Parathyroid adenoma (tissue), 2 donors: ENCODE measurements at regions not wholly inside any gene's neighbourhood (a gene's known extent, or its start where the extent isn't known, plus 50 kb on each side); places are given as distances from the start of the nearest gene placed in this dataset.

Experiments
- H2AFZ ChIP-seq: fragments of 300-600 bp; sonication (generic); one replicate; pipeline ENCODE4 v1.7.0; 2017; ENCODE audit warnings: antibody characterized with exemption, mild to moderate bottlenecking
- H3K27ac ChIP-seq: fragments of 300-600 bp; sonication (generic); one replicate; pipeline ENCODE4 v1.7.0; 2017
- H3K27me3 ChIP-seq: fragments of 300-600 bp; sonication (generic); one replicate; pipeline ENCODE4 v1.7.0; 2017; ENCODE audit warnings: low read length; ENCODE audit not compliant: control insufficient read depth, insufficient read depth
- H3K36me3 ChIP-seq: fragments of 300-600 bp; sonication (generic); one replicate; pipeline ENCODE4 v1.7.0; 2017; ENCODE audit warnings: low read length; ENCODE audit not compliant: control insufficient read depth, insufficient read depth
- H3K4me1 ChIP-seq: fragments of 300-600 bp; sonication (generic); one replicate; pipeline ENCODE4 v1.7.0; 2017; ENCODE audit warnings: control low read depth
- H3K4me2 ChIP-seq: fragments of 300-600 bp; sonication (generic); one replicate; pipeline ENCODE4 v1.7.0; 2017; ENCODE audit warnings: low read length
- H3K4me3 ChIP-seq: fragments of 300-600 bp; sonication (generic); one replicate; pipeline ENCODE4 v1.7.0; 2017; ENCODE audit warnings: low read depth, low read length
- H3K79me2 ChIP-seq: fragments of 300-600 bp; sonication (generic); one replicate; pipeline ENCODE4 v1.7.0; 2017; ENCODE audit warnings: control low read depth
- H3K9ac ChIP-seq: fragments of 300-600 bp; sonication (generic); one replicate; pipeline ENCODE4 v1.7.0; 2017; ENCODE audit warnings: mild to moderate bottlenecking
- H3K9me3 ChIP-seq: fragments of 300-600 bp; sonication (generic); one replicate; pipeline ENCODE4 v1.7.0; 2017; ENCODE audit warnings: low read length; ENCODE audit not compliant: control insufficient read depth
- CTCF ChIP-seq: fragments of 300-600 bp; sonication (generic); IDR thresholded peaks from one replicate; pipeline ENCODE4 v1.7.0; 2017; ENCODE audit warnings: antibody characterized with exemption, mild to moderate bottlenecking
- donor health status: primary hyperparathyroidism.

GRCh38 chr12:23002381-23002780 is 377.4 kb downstream of the ETNK1 start:
- H3K79me2 ChIP-seq, result no peaks in the 10 kb centered on the region
- H3K9ac ChIP-seq, result no peak overlapping the region
- no peaks in the 10 kb centered on the region for H3K9me3 ChIP-seq
- H3K27ac ChIP-seq, result no peak overlapping the region
- H3K27me3 ChIP-seq, result no peaks in the 10 kb centered on the region
- H3K4me2 ChIP-seq, result no peak overlapping the region
- no peak overlapping the region for H3K4me3 ChIP-seq
- no peak for TF ChIP-seq CTCF
- H3K36me3 ChIP-seq, result no peaks in the 10 kb centered on the region
- H2AFZ ChIP-seq, result no peak overlapping the region
- H3K4me1 ChIP-seq, result no peaks in the 10 kb centered on the region

- H3K27ac ChIP-seq, result no peak overlapping the region
- no peaks in the 10 kb centered on the region for H3K9me3 ChIP-seq
- no peaks in the 10 kb centered on the region for H3K79me2 ChIP-seq
- no peaks in the 10 kb centered on the region for H3K36me3 ChIP-seq
- no peak overlapping the region for H3K9ac ChIP-seq
- H3K27me3 ChIP-seq, result no peaks in the 10 kb centered on the region
- no peak for TF ChIP-seq CTCF
- H3K4me1 ChIP-seq, result no peaks in the 10 kb centered on the region
- H3K4me3 ChIP-seq, result no peak overlapping the region
- no peak overlapping the region for H3K4me2 ChIP-seq
- H2AFZ ChIP-seq, result no peak overlapping the region
Measured at GRCh38 chr12:23004473-23005020, 379.6 kb downstream of the ETNK1 start.

- Histone ChIP-seq H3K27me3 (no peaks in the 10 kb centered on the region), H3K36me3 (no peaks in the 10 kb centered on the region), H3K9me3 (no peaks in the 10 kb centered on the region), H2AFZ (no peak overlapping the region), H3K4me2 (no peak overlapping the region), H3K79me2 (no peaks in the 10 kb centered on the region), H3K4me3 (no peak overlapping the region), H3K9ac (no peak overlapping the region), H3K27ac (no peak overlapping the region), H3K4me1 (no peaks in the 10 kb centered on the region)
- no peak for TF ChIP-seq CTCF
Measured at GRCh38 chr12:23005387-23005786, 380.4 kb downstream of the ETNK1 start.

GRCh38 chr12:23006413-23006812 is 381.4 kb downstream of the ETNK1 start:
- Histone ChIP-seq H3K27ac (no peak overlapping the region), H3K36me3 (no peaks in the 10 kb centered on the region), H3K79me2 (no peaks in the 10 kb centered on the region), H3K9me3 (no peaks in the 10 kb centered on the region), H3K4me1 (no peaks in the 10 kb centered on the region), H2AFZ (no peak overlapping the region), H3K27me3 (no peaks in the 10 kb centered on the region), H3K4me2 (no peak overlapping the region), H3K9ac (no peak overlapping the region), H3K4me3 (no peak overlapping the region)
- no peak for TF ChIP-seq CTCF

DNA sequence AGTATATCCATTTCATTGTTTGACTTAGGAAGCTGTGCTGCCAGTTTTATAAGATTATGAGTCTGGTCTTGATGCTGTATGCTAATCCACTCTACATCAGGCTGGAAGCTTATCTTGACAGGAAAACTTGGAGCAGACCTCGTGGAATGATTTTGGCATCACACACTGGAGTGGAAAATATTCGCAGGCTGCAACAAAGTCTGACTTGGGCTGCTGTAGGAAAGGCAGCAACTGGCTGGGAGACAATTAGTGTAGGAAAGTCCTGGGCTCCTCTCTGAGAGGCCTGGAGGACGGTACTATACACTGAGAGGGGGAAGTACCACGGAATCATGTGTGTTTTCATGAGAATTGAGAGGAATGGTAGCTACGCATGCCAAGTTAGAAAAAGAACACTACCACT is 383.7 kb downstream of the ETNK1 start:
- Histone ChIP-seq H3K9ac (no peak overlapping the region), H3K27me3 (peaks cover 5% of the 10 kb centered on the region), H3K4me1 (no peaks in the 10 kb centered on the region), H3K36me3 (no peaks in the 10 kb centered on the region), H3K79me2 (no peaks in the 10 kb centered on the region), H3K4me3 (no peak overlapping the region), H3K9me3 (no peaks in the 10 kb centered on the region), H3K4me2 (no peak overlapping the region), H3K27ac (no peak overlapping the region), H2AFZ (no peak overlapping the region)
- no peak for TF ChIP-seq CTCF
